K562 (cell line): ENCODE measurements at regions not wholly inside any gene's neighbourhood (a gene's known extent, or its start where the extent isn't known, plus 50 kb on each side); places are given as distances from the start of the nearest gene placed in this dataset.
"Not testable (repeated sequence)": the region's sequence is repeated elsewhere in the genome, so short reads cannot be mapped to it uniquely, and the experiment has no call there.

ENCODE experiments used
- ATAC-seq: fragments of 200-7000 bp; cut with Tn5 transposase; 3 replicates; pipeline ENCODE4 v1.9.1; 2020; ENCODE audit warnings: moderate library complexity
- BruUV-seq: library from RNA; stranded (reverse); fragments of 400-500 nt; replicated peaks from 2 replicates; lab custom pipeline; 2021; lab: Mats Ljungman, UMichigan
- CTCF ChIA-PET: fragments of 300-600 bp; formaldehyde crosslinking; extraction: SDS; loops from one replicate; lab custom pipeline; 2021; ENCODE audit warnings: low intra/inter-chr PET ratio; lab: Yijun Ruan, JAX
- POLR2A ChIA-PET: fragments of 300-600, 350-650 bp; sonication (Branson Sonifier 250); formaldehyde crosslinking; extraction: SDS; loops from one replicate; lab custom pipeline; 2021; ENCODE audit warnings: antibody characterized with exemption, inconsistent platforms; lab: Yijun Ruan, JAX
- DNase-seq, 4 experiments: peaks; one replicate each; pipeline versions ENCODE4 v3.0.0 to v3.0.0-alpha.2; 2011 to 2018; ENCODE audit warnings: low spot score in 3 of 4, mixed read lengths in 3 of 4; ENCODE audit errors: extremely low read depth in 1 of 4
- FAIRE-seq: peaks from 2 replicates; lab custom pipeline; 2011; peaks lifted over from hg19 to GRCh38; lab: Jason Lieb, UNC
- H2AFZ ChIP-seq: 2 replicates; pipeline ENCODE4 v1.6.0; 2011; ENCODE audit warnings: low read depth, low read length, control low read depth, inconsistent platforms
- H3K27ac ChIP-seq: fragments of 200-600 bp; 3 replicates; pipeline ENCODE4 v1.8.0; 2011; ENCODE audit warnings: low read depth, mild to moderate bottlenecking, control low read depth, inconsistent platforms, low read length, moderate library complexity, mixed read lengths; ENCODE audit errors: extremely low read depth
- H3K27me3 ChIP-seq, 2 experiments: fragments of 300-600 bp in 1 of 2; 2 replicates in 1 of 2; 3 replicates in 1 of 2; pipeline versions ENCODE4 v1.6.0 to v1.8.0; 2011; ENCODE audit warnings: inconsistent platforms in 2 of 2, low read length in 2 of 2, mild to moderate bottlenecking in 1 of 2, mixed read lengths in 1 of 2, moderate library complexity in 1 of 2; ENCODE audit not compliant: control insufficient read depth in 2 of 2, insufficient read depth in 2 of 2
- H3K36me3 ChIP-seq: fragments of 300-600 bp; 3 replicates; pipeline ENCODE4 v1.8.0; 2011; ENCODE audit warnings: mild to moderate bottlenecking, low read length, inconsistent platforms; ENCODE audit not compliant: control insufficient read depth, insufficient read depth
- H3K4me1 ChIP-seq, 2 experiments: fragments of 200-600 bp in 1 of 2; replicated peaks in 1 of 2; 2 replicates in 1 of 2; 3 replicates in 1 of 2; pipeline versions ENCODE4 v1.5.1 to v1.8.0; 2011; ENCODE audit warnings: inconsistent platforms in 2 of 2, low read length in 2 of 2, mild to moderate bottlenecking in 1 of 2, mixed read lengths in 1 of 2, moderate library complexity in 1 of 2; ENCODE audit not compliant: control insufficient read depth in 2 of 2, insufficient read depth in 2 of 2
- H3K4me2 ChIP-seq: 2 replicates; pipeline ENCODE4 v1.6.1; 2011; ENCODE audit warnings: low read length, control low read depth, inconsistent platforms, mixed read lengths; ENCODE audit not compliant: insufficient read depth
- H3K4me3 ChIP-seq: fragments of 200-600 bp; sonication (generic), shearing (Covaris generic); 2 replicates; pipeline ENCODE4 v1.5.1; 2016; ENCODE audit warnings: control low read depth, inconsistent platforms
- H3K79me2 ChIP-seq: fragments of 200-600 bp; 3 replicates; pipeline ENCODE4 v1.8.0; 2011; ENCODE audit warnings: low read length, inconsistent platforms; ENCODE audit not compliant: control insufficient read depth, insufficient read depth
- H3K9ac ChIP-seq, 2 experiments: 2 replicates each; pipeline versions ENCODE4 v1.6.0 to v1.6.1; 2011; ENCODE audit warnings: low read depth in 2 of 2, low read length in 2 of 2, control low read depth in 1 of 2, inconsistent platforms in 1 of 2, mild to moderate bottlenecking in 1 of 2, mixed read lengths in 1 of 2; ENCODE audit not compliant: insufficient read depth in 1 of 2
- H3K9me1 ChIP-seq: one replicate; pipeline ENCODE4 v1.6.0; 2011; ENCODE audit warnings: inconsistent platforms, mild to moderate bottlenecking, low read length, moderate library complexity; ENCODE audit not compliant: control insufficient read depth, insufficient read depth
- H3K9me3 ChIP-seq: replicated peaks from 2 replicates; pipeline ENCODE4 v1.5.1; 2011; ENCODE audit warnings: low read depth, low read length, inconsistent platforms; ENCODE audit not compliant: control insufficient read depth, insufficient read depth
- H4K20me1 ChIP-seq: replicated peaks from 2 replicates; pipeline ENCODE4 v1.6.1; 2011; ENCODE audit warnings: low read length, inconsistent platforms, mixed read lengths; ENCODE audit not compliant: control insufficient read depth, insufficient read depth
- CSDE1 ChIP-seq, 2 experiments: fragments of 450-650 bp; IDR thresholded peaks; 2 replicates each; pipeline ENCODE4 v1.6.1; 2016; ENCODE audit warnings: mild to moderate bottlenecking in 1 of 2
- JUNB ChIP-seq: fragments of 450-650 bp; formaldehyde crosslinking; conservative IDR thresholded peaks from 2 replicates; pipeline ENCODE4 v1.4.0; 2020; ENCODE audit warnings: mild to moderate bottlenecking
- MTA1 ChIP-seq: fragments of 450-650 bp; IDR thresholded peaks from 2 replicates; pipeline ENCODE4 v1.6.1; 2017; ENCODE audit warnings: borderline replicate concordance
- RBM22 ChIP-seq: fragments of 200-400 bp; formaldehyde crosslinking; IDR thresholded peaks from 2 replicates; pipeline ENCODE4 v1.6.1; 2018; ENCODE audit warnings: low read length, low read depth; ENCODE audit not compliant: poor library complexity, severe bottlenecking
- SIN3A ChIP-seq, 2 experiments: fragments of 150-350 bp in 1 of 2; IDR thresholded peaks; 2 replicates each; pipeline ENCODE4 v1.6.1; 2011 to 2016; ENCODE audit warnings: borderline replicate concordance in 2 of 2, low read depth in 2 of 2, low read length in 2 of 2, mild to moderate bottlenecking in 2 of 2, moderate library complexity in 2 of 2; ENCODE audit not compliant: control insufficient read depth in 1 of 2
- ZMIZ1 ChIP-seq, 2 experiments: fragments of 150-350 bp in 1 of 2; IDR thresholded peaks; 2 replicates each; pipeline ENCODE4 v1.6.1; 2012 to 2016; ENCODE audit warnings: low read depth in 2 of 2, low read length in 2 of 2, mild to moderate bottlenecking in 1 of 2, moderate library complexity in 1 of 2
- ZNF274 ChIP-seq: IDR thresholded peaks from 2 replicates; pipeline ENCODE4 v1.6.1; 2011; ENCODE audit warnings: low read depth, mild to moderate bottlenecking, low read length, moderate library complexity, borderline replicate concordance
- ZNF696 ChIP-seq: fragments of 250-450 bp; sonication (Bioruptor Pico); conservative IDR thresholded peaks from 2 replicates; pipeline ENCODE4 v1.4.0; 2020; ENCODE audit warnings: mild to moderate bottlenecking, moderate library complexity
- WGBS: fragments of 100-300 bp; shearing (Covaris generic); methylation state at CpG from one replicate; pipeline ENCODE4 v1.1.6; 2016; ENCODE audit warnings: low coverage, mixed read lengths; ENCODE audit not compliant: insufficient coverage; ENCODE audit errors: missing lambda C conversion rate; 5-methylcytosine and 5-hydroxymethylcytosine counted together
- in situ Hi-C: fragments of 300-500 bp; cut with MboI; formaldehyde crosslinking; loops from 4 replicates; pipeline ENCODE4 v1.15.0; 2018; ENCODE audit warnings: inconsistent platforms, mixed read lengths
- intact Hi-C: fragments of 100-400 bp; cut with micrococcal nuclease; formaldehyde crosslinking; loops from 2 replicates; pipeline ENCODE4 v1.14.2; 2022
- TF ChIP-seq, protein P1 (sequence below): fragments of 450-650 bp; formaldehyde crosslinking; IDR thresholded peaks from 2 replicates; pipeline ENCODE4 v1.4.0; 2020; ENCODE audit warnings: mild to moderate bottlenecking, mixed read lengths

DNA sequence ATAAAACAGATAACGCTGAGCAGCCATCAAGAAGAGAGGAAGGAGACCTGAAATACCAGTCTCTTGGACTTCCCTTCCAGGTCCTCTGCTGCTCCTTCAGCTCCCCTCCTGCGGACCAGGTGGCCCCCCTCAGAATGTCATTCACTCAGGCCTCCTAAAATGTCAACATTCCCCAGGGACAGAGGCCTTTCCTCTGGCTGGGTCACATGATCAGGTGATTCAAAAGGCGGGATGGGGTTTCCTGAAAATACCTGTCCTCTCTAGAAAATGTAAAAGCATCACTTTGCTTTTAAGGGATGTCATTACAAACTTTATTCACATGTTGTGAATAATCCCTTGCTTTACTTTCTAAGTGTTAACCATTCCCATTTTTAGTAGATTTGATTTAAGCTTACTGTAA lies 311.1 kb downstream of the INHBA start:
- no peaks in the 10 kb centered on the region for H3K27me3 ChIP-seq
- in situ Hi-C loops (no loop called here), intact Hi-C loops (no loop called here)
- 0% methylated on average over 3 of the region's 3 CpGs for WGBS
- CTCF ChIA-PET, result no interaction called here
- TF ChIP-seq, protein P1, sequence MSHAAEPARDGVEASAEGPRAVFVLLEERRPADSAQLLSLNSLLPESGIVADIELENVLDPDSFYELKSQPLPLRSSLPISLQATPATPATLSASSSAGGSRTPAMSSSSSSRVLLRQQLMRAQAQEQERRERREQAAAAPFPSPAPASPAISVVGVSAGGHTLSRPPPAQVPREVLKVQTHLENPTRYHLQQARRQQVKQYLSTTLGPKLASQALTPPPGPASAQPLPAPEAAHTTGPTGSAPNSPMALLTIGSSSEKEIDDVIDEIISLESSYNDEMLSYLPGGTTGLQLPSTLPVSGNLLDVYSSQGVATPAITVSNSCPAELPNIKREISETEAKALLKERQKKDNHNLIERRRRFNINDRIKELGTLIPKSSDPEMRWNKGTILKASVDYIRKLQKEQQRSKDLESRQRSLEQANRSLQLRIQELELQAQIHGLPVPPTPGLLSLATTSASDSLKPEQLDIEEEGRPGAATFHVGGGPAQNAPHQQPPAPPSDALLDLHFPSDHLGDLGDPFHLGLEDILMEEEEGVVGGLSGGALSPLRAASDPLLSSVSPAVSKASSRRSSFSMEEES (CRISPR knock-in tag), result peak; percentile 17; the same call in 1 of the 2 replicates
- TF ChIP-seq RBM22 (no peak), ZNF274 (no peak), ZNF696 (CRISPR knock-in tag) (no peak), CSDE1 (IDR thresholded peaks at IDR 0.05) (no peak), ZMIZ1 (IDR thresholded peaks at IDR 0.05; ENCODE audit: low read depth in 2 of 2, low read length in 2 of 2) (no peak), JUNB (no peak), MTA1 (no peak), SIN3A (IDR thresholded peaks at IDR 0.05; ENCODE audit: borderline replicate concordance in 2 of 2, control insufficient read depth in 1 of 2, low read depth in 2 of 2, low read length in 2 of 2) (no peak)
- TF ChIP-seq, all 486 proteins: peak for 1
- no peak for ATAC-seq
- no peaks in the 10 kb centered on the region for H3K79me2 ChIP-seq
- no peak for FAIRE-seq
- H3K36me3 ChIP-seq, result no peaks in the 10 kb centered on the region
- no peak overlapping the region for H3K9ac ChIP-seq
- H3K4me1 ChIP-seq, result no peaks in the 10 kb centered on the region
- H3K9me1 ChIP-seq, result no peaks in the 10 kb centered on the region
- BruUV-seq, result no TSS peak
- H3K9me3 ChIP-seq, result no peaks in the 10 kb centered on the region
- no peaks in the 10 kb centered on the region for H4K20me1 ChIP-seq
- no peak for DNase-seq
- no peak overlapping the region for H3K4me3 ChIP-seq
- H3K4me2 ChIP-seq, result no peak overlapping the region
- H3K27ac ChIP-seq, result no peak overlapping the region
- H2AFZ ChIP-seq, result no peak overlapping the region
- POLR2A ChIA-PET, result no interaction called here

DNA sequence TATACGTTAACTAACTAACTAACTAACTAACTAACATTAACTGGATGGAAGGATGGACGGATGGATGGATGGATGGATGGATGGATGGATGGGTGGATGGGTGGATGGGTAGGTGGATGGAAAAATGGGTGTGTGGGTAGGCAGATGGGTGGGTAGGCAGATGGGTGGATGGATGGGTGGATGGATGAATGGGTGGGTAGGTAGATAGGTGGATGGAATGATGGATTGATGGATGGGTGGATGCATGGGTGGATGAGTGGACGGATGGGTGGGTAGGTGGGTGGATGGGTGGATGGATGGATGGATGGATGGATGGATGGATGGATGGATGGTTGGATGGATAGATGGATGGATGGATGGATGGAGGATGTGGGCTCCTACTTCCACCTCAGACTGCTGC lies 314.0 kb downstream of the INHBA start:
- H3K9me1 ChIP-seq, H3K4me2 ChIP-seq, intact Hi-C loops, H3K4me1 ChIP-seq, H3K36me3 ChIP-seq, ATAC-seq, DNase-seq, H3K27me3 ChIP-seq, FAIRE-seq, H2AFZ ChIP-seq, H3K27ac ChIP-seq, H3K9ac ChIP-seq, CTCF ChIA-PET, in situ Hi-C loops, POLR2A ChIA-PET, H3K79me2 ChIP-seq, H4K20me1 ChIP-seq, BruUV-seq, H3K4me3 ChIP-seq, H3K9me3 ChIP-seq: not testable (repeated sequence)
- WGBS, result 0% methylated on average over 3 of the region's 3 CpGs
